LoVo (cell line): ENCODE measurements at regions not wholly inside any gene's neighbourhood (a gene's known extent, or its start where the extent isn't known, plus 50 kb on each side); places are given as distances from the start of the nearest gene placed in this dataset.
"Not testable (repeated sequence)": the region's sequence is repeated elsewhere in the genome, so short reads cannot be mapped to it uniquely, and the experiment has no call there.

Source experiments
- DNase-seq: peaks from one replicate; pipeline ENCODE4 v3.0.0-alpha.2; 2016; ENCODE audit warnings: low spot score

DNA sequence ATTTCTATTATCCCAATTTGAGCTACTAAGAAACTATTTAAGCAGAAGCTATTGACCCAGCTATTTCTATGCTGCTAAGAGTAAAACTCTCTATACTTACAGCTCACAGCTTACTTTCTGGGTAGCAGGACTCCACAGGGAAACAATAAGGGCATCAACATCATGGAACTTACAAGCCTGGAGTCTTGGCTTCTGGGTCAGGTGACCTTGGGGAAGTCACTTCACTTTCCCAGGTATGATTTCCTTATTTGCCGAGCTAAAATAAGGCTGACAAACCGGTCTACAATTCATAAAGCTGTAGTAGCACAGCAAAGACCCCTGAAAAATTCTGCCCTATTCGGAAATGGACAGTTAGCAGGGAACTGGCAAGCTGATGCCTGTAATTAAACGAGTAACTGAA lies 278.3 kb upstream of the NR2F2 start:
- no peak for DNase-seq

DNA sequence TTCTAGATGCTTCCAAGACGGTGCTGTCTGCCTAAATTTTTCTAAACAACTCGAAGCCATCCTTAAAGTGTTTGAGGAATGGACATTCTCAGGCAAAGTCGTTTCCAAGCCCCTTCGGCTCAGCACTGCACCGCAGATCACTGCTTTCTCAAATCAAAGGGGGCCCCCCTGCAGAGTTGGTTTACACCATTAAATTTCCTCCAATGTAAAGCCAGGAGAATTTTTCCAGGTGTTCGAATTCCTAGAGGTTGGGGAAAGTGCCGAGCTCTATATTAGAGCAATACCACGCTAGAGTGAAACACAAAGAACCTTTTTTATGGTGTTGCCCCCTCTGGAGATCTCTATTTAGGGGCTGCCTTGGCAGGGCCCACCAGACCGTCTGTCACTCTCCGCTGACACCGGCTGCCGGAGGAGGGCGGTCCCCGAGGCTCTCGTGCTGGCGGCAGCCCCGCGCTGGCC lies 277.9 kb upstream of the NR2F2 start:
- DNase-seq: no peak

DNA sequence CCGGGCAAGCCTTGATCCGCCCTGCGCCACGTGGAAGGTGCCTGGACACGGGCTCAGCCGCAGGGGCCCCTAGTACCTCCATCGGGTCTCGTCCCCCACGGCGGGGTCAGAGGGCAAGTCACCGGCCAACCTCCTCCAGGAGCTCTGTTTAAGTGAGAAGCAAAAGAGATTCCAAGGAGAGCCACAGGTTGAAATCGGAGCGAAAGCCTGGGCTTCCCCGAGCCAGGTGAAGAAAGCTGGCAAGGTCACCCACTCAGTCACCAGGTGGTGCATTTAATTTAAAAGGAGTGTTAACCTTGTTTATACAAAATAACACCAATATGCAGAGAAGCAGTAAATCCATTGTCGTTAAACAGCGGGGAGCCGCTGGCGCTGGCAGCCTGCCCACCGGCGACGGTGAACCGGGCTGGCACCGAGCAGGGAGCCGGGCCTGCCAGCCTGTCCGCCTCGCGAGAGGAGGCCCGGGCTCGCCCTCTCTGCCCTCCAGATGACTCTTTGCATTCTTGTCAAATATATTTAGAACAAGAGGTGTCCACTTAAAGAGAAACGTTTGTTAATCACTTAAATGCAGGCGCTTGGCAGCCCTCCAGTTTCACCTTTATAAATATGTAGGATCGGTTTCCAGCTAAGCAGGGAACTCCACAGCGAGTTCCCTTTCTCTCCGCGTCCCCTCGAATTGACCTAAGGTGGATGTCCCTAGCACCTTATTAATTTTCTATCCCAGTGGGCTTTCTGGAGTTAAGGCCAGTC lies 277.3 kb upstream of the NR2F2 start:
- peak; percentile 64 for DNase-seq

DNA sequence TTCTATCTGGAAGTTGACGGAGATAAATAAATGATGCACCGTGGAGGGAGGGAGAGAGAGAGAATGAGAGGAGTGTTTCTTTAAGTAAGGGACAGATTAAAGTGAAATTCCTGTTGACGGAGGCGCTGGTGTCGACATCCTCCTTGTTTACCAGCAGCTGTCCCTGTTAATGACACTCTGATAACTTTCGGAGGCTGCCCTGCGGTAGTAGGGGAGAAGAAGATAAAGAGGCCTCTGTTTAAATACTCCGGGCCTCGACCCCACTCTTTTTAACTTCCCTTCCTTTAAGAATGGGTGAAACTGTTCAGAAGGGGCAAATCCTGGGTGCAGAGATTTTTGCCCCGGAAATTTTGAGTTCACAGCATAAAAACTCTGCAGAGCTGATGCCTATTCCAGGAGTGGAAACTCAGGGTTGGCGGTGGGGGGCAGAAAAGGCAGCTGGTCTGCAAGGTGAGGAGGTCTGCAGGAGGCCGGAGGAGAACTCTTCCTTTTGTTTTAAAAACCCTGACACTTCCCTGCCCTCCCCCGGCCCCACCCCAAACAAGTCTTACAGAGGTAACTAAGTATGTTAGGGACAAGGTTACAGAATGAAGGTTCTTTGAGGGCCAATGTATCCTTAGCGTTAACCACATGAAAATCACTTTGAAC lies 276.6 kb upstream of the NR2F2 start:
- DNase-seq: no peak

DNA sequence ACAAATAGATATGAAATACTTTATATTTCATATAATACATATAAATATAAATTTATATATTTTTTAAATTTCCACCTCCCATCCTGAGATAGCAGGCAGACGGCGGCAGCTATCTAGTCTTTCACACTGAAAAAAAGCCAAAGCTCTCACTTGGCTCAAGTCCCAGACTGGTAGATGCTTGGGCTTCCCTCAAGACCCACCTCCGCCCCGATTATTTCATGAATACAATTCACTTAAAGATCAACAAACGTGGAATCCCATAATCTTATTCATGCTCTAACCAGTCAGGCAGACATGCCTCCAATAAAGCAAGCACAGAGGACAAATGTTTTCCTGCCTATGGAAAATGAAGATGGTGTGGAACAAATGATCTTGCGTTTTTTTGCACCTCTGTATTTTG lies 275.9 kb upstream of the NR2F2 start:
- no peak for DNase-seq

DNA sequence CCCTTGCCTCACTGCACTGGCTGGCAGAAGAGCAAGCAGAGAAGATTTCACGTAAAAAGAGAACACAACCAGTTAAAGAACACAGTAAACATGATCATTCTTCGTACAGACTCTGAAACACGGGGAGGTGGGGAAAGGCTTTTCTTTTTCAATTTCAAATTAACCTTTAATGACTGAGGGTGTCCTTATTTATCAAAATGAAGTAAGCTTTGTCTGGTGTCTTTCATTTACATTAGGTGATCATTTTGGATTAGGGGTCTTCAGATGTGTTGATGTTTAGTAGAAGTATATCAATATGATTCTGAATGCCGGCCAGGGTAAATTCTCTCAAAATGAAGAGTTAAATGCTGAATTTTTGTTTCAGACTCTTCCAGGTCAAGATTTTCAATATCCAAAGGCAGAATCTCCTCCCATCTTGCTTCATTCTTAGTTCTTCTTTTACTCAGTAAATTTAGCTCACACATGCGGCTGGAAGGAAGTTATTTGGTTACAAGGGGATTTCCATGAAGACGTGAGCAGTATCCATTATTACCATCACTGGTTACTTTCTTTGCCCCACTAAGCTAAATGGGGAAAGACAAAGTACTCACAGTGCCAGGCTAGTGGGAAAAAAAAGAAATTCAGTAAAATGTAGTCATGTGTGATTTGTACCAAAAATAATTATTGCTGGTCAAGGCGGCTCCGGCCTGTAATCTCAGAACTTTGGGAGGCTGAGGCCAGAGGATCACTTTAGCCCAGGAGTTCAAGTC lies 272.2 kb upstream of the NR2F2 start:
- no peak for DNase-seq

DNA sequence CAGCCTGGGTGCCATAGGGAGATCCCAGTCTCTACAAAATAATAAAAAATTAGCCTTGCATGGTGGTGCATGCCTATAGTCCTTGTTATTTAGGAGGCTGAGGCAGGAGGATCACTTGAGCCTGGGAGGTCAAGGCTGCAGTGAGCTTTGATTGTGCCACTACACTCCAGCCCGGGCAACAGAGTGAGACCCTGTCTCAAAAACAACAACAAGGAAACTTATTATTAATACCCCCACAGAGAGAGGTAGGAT lies 271.7 kb upstream of the NR2F2 start:
- not testable (repeated sequence) for DNase-seq

DNA sequence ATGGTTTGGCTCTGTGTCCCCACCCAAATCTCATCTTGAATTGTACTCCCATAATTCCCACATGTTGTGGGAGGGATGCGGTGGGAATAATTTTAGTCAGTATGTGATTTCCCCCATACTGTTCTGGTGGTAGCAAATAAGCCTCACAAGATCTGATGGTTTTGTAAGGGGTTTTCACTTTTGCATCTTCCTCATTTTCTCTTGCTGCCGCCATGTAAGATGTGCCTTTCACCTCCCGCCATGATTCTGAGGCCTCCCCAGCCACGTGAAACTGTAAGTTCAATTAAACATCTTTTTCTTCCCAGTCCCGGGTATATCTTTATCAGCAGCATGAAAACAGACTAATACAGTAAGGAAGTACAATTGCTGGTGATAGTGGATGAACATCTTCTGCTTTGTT lies 269.9 kb upstream of the NR2F2 start:
- DNase-seq: not testable (repeated sequence)

DNA sequence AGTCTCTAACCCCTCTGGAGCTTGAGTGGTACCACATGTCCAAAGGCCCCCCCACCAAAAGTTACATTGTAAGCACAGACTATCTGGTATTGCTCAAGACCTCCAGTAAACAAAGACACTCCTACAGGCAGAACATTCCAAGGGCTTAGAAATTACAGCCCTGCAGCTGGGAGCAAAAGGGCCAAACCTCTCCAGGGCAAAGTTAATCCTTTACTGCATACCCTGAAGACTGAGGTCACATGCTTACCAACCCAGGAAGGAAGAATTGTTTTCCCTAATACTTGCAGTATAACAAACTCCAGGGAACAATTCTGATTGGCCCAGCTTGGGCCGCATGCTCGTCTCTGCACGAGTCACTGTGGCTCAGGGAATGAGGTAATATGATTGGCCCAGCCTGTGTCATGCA lies 266.1 kb upstream of the NR2F2 start:
- DNase-seq: no peak

DNA sequence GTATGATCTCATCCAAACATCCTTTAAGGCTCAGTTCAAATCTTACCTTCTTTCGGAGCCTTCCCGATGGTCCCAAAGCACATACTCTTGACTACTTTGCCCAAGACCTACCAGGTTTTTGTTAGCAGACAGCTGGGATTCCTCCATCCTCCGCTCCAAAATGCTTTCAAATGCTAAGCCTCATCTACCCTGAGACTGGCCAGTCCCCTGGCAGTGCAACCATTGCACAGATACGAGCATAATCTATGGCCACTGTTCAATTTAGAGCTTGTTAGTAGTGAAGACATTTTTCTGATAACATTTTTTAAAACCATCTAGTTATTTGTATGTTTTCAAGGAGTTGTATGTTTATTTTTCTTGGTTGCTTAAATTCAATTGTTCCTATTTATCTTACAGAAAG lies 264.4 kb upstream of the NR2F2 start:
- no peak for DNase-seq

DNA sequence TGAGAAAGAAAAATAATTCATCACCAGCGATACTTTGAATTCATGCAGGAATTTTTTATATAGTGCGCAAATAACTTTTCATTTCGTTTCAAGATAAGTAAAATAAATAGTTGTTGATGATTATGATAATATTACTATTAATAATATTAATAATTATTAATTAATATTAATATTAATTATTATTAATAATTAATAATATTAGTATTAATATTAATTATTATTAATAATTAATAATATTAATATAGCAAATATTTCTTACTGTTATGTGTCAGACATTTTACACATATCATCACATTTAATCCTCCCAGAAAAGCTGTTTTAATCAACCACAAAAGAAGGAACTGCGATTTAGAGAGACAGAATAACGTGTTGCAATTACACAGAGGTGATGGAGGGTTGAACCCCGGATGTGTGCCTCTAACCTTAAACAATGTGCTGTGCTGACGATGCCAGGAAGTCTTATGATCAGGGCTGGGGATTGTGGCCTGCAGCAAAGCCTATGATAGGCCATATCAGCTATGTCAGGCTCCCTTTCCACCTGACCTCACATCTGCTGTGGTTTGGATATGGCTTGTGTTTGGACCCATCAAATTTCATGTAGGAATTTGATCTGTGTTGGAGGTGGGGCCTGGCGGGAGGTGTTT lies 263.5 kb upstream of the NR2F2 start:
- no peak for DNase-seq

DNA sequence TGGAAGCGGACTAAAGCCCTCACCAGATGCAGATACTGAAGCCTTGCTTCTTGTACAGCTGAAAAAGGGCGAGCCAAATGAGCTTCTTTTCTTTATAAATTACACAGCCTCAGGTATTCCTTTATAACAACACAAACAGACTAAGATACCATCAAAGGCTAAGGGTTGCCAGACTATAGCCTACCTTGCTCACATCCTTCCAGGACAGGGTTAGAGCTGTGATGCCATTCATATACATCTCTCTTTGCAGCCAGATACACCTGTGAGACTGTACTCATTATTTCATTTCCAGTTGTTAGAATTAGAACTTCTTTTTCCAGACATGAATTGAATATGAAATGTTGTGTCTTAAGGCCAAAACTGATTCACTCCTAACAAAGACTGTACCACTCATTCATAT lies 262.8 kb upstream of the NR2F2 start:
- DNase-seq: no peak

DNA sequence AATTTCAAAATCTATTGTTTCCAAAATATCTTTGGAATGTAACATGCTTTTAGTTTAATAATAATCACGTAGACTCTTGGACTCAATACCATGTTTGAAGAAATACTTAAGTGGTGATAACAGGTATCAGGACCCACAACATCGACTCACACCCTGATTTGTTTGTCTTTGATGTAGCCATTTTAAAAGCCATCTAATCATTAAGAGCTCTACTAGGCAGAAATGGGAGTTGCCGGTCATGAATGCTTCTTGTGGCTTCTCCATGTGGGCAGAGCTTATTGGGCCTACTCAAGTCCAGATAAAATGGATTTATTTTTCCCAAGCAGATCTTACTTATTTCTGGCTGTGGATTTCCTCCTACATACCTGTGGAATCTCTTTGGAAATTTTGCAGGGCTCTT lies 261.6 kb upstream of the NR2F2 start:
- no peak for DNase-seq

DNA sequence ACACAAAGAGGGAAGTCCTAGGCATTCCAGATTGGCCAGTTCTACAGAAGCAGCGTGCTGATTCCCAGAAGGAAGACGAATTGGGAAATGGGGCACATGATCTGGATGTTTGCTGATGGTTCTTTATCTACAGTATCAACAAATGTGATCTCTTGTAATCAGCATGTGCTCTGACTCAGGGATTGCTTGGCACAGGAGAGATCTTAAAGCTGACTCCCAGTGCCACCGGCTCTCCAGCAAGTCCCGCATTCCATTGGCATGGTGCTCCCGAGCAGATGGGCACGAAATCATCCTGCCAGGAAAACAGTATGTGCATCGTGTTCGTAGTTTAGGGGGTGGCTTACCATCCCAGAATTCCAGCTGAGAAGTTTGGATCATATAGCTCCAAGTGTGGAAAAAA lies 259.9 kb upstream of the NR2F2 start:
- DNase-seq: no peak

DNA sequence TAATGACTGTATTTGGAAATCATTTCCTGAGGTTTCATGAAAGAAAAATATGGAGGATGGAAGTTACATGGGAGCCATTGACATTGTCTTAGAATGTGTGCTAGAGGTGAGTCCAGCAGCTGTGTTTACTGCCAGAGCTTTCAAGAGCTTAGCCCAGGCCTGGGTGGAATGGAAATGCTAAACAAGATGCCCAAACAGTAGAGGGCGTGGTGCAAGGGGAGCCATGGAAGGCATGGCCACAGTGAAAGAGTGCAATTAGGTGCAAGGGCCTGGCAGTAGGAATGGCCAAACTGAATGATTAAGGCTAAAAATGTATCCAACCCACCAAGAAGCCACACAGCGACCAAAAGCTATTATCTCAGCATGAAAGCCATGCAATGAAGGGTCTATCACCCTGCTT lies 257.7 kb upstream of the NR2F2 start:
- DNase-seq: no peak

DNA sequence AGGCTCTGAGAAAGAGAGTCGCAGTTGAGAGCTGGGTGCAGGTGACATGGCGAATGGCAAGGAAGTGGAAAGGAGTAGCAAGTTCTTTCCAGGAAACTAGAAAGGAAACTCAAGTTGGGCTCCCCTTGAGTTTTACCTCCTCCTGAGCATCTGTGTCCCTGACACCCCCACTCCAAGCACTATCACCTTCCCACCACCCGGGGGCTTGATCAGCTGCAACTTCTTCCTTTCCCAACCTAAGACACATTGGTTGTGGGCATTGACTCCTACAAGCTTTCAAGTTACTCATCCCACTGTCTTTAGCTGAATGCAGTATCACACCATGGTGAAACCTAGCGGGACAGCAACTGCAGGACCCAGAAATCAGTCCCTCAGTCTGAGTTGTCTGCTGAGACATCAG lies 256.6 kb upstream of the NR2F2 start:
- no peak for DNase-seq

DNA sequence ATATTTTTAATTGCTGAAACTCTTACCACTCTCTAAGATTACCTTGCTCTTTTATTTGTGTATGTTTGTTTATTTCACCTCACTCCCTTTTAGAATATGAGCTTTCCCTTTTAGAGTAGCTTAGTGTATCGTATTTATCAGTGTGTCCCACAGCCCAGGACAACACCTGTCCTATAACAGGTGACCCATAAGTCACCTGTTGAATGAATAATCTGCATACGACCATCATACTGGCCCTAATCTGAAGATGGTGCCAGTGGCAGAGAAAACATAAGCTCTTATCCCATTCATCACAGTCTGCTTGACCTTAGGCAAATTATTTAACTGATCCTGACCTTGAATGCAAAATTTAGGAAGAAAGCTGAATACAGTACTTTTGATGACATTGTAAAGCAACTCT lies 254.6 kb upstream of the NR2F2 start:
- no peak for DNase-seq

DNA sequence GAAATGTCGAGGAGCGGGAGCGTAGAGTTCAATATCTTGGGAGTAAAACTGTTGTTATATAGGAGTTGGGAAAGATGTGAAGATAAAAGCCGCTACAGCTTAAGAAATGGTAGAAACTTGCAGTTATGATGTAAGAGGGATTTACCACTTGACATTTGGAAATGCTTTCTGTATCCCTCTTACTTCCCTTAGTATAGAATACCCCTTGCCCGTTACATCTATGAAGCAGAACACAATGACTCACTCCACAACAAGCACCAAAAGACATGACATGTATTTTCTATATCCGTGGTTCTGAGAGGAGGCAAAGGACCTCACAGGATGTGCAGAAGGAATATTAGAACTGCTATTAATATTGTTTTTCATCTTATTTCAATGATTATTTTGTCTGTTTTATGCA lies 254.2 kb upstream of the NR2F2 start:
- DNase-seq: no peak

DNA sequence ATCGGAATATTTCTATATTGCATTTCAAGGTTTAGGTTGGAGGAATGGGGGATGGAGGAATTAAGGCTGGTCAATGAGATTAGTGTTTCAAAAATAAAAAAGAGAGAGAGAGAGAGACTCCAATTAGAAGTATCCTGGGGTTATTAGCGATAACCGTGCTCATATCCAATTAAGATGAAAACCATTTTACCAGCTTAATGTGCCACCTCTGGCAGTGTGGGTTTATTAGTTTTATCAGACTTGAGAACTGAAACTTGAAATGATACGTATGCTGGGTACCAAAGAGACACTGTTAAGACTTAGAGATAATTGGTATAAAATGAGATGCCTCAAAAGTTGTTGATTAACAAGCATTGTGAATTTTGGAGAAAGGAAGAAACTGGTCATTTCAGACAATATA lies 251.5 kb upstream of the NR2F2 start:
- no peak for DNase-seq

DNA sequence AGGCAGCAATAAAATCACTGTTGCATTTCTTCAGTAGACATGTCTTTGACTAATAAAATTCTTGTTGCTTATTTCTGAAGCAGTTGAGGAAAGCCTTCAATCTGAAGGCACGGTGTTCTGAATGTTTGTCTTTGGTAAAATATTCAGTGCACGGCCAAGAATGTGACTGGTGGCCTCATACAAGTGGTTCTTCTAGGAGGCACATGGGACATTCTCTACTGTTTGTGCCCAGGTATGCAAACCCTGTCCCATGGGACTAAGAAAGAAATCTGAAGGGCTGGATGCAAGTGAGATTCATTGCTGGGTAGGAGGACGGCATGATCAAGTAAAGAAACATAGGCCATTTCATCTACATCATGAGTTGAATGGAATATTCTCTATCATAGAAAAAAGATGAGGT lies 250.6 kb upstream of the NR2F2 start:
- DNase-seq: no peak

DNA sequence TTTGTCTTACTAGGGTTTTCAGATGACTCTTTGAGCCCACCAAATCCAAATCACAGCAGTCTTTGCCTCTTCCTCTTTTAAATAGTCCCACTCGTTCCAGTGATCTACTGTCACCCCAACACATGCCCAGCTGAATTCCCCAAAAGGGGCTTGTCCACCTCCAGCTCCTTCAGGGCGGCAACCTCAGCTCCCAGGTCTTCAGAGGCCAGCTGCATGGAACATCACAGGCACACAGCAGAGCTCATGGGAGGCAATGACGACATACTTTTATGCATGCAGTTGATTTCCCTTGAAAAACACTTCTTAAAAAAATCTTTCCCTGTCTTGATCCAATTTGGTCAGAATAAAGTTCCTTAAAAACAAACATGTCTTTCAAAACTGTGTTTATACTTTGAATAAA lies 244.3 kb upstream of the NR2F2 start:
- DNase-seq: no peak

DNA sequence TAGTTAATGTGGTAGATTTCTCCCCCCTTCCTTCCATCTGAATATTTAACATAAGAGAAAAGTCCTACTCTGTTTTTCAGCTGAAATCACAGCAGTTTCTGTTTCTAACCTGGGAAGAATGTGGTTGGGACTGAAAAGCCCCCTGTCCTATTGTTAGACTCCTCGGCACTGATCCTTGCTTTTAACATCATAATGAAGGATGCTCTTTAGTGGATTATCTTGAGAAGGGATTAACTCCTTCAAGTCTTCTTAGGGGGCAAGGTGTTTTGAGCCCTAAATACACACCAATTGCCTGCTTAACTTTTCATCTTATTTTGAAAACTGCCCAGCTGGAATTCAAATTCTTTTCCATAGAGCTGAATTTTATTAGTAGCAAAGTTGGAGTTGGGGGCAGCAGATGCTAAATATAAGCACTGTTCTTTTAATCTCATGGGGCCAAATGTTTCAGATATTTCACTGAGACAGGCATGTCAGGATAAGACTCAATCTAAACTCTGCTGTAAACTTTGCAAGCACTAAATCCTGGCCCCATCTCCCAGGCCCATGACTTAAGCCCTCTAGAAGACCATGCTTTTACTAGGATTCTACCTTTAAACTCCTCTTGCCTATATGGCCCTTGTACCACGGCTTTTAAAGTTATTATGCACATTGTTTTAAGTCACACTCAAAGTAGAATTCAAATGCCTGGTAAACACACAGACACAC lies 243.2 kb upstream of the NR2F2 start:
- DNase-seq: no peak
